Loucy (cell line): ENCODE measurements at regions not wholly inside any gene's neighbourhood (a gene's known extent, or its start where the extent isn't known, plus 50 kb on each side); places are given as distances from the start of the nearest gene placed in this dataset.

Source experiments
- CTCF ChIP-seq: fragments of 200-600 bp; sonication (generic); conservative IDR thresholded peaks from 2 replicates; pipeline ENCODE4 v1.5.1; 2014; ENCODE audit warnings: mild to moderate bottlenecking, antibody characterized with exemption, low read length
- EZH2phosphoT487 ChIP-seq: fragments of 200-600 bp; IDR thresholded peaks from 2 replicates; pipeline ENCODE4 v1.6.1; 2018; ENCODE audit warnings: antibody characterized with exemption, mild to moderate bottlenecking, moderate library complexity, borderline replicate concordance

- no peak for TF ChIP-seq CTCF
- no peak for TF ChIP-seq EZH2phosphoT487
Observed at GRCh38 chr13:106129993-106130392, 405.5 kb downstream of the EFNB2 start.
